ACHN (cell line): ENCODE measurements at regions not wholly inside any gene's neighbourhood (a gene's known extent, or its start where the extent isn't known, plus 50 kb on each side); places are given as distances from the start of the nearest gene placed in this dataset.

ENCODE experiments used
- DNase-seq: peaks from one replicate; pipeline ENCODE4 v3.0.0-alpha.2; 2015
- in situ Hi-C: cut with HindIII; loops from 2 replicates; pipeline ENCODE4 v1.10.0; 2017; ENCODE audit warnings: low sequenced_read_pairs, low pct_ligation_motif_present, low pct_unique_long_range_greater_than_20kb

DNA sequence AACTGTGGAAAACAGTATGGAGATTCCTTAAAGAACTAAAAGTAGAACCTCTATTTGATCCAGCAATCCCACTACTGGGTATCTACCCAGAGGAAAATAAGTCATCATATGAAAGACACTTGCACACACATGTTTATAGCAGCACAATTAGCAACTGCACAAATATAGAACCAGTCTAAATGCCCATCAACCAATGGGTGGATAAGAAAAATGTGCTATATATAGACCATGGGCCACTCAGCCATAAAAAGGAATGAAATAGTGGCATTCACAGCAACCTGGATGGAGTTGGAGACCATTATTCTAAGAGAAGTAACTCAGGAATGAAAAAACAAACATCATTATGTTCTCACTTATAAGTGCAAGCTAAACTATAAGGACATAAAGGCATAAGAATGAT lies 105.0 kb upstream of the PGBD5 start:
- in situ Hi-C loops = no loop called here
- DNase-seq = no peak

DNA sequence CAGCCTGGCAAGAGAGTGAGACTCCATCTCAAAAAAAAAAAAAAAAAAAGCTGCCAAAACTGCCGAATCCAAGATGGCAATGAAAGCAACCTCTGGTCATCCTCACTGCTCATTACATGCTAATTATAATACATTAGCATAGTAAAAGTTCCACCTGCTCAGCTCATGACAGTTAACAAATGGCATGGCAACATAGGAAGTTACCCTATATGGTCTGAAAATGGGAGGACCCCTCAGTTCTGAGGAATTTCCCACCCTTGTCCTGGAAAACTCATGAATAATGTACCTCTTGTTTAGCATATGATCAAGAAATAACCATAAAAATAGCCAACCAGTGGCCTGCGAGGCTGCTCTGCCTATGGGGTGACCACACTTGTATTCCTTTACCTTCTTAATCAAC lies 93.1 kb upstream of the PGBD5 start:
- in situ Hi-C loops = no loop called here
- DNase-seq = no peak

DNA sequence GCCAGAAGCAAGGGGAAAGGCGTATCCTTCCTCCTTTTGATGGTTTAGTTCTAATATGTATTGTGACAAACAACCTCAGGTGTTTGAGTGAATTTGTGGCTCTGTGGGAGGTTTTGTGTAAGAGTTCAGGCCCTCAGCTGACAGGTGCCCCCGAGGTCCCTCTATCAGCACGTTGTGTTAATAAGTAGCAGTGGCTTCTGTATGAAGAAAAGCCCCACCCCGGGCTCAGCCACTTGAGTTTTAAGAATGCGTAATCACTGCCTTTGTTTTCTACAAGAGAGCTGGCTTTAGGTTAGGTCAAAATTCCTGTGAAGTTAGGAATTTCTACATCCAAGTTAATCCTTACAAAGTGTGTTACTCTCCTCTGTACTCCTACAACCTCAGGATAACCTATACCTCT lies 92.4 kb upstream of the PGBD5 start:
- in situ Hi-C loops = no loop called here
- no peak for DNase-seq

DNA sequence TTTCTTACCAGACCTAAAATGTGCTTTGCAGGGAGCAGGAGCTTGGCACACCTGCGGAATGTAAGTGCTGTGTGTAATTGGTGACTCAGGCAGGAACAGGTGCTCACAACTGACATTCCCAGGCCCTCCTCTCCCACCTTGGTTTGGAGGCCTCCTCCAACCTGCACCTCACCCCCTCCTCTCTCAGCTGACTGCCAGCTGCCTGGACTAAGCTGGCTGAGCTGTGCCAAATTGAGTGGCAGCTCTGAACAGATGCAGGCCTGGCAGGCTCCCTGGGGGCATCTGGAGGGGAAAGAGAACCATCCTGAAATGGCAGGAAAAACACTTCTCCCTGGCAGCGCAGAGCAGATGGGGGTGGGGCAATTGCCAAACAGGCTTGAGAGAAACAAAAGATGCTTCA lies 91.7 kb upstream of the PGBD5 start:
- in situ Hi-C loops = no loop called here
- DNase-seq = no peak

DNA sequence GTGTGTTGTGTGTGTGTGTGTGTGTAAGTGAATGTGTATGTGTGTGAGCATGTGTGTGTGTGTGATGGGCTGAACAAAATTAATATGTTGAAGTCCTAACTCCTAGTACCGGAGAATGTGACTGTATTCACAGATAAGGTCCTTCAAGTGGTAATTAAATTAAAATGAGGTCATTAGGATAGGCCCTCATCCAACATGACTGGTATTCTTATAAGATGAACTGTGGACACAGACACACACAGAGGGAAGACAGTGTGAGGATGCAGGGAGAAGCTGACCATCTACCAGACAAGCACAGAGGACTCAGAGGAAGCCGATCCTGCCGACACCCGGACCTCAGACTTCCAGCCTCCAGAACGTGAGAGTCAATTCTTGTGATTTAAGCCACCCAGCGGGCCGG lies 91.2 kb upstream of the PGBD5 start:
- in situ Hi-C loops = no loop called here
- no peak for DNase-seq

DNA sequence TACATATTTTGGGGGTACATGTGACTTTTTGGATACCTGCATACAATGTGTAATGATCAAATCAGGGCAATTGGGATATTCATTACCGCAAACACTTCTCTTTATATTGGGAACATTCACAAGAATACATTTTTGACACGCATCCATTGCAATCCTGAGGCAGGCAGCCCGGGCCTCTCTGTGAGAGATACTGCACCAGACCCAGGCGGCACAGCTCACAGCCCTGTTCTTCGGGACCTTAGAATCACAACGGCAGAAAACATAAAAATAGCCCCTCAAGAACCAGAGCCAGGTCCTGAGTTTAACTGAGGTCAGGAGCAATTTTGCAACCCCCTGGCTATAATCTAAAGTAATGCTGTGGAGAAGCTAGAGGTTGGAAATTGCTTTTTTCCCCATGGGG lies 90.8 kb upstream of the PGBD5 start:
- no peak for DNase-seq

DNA sequence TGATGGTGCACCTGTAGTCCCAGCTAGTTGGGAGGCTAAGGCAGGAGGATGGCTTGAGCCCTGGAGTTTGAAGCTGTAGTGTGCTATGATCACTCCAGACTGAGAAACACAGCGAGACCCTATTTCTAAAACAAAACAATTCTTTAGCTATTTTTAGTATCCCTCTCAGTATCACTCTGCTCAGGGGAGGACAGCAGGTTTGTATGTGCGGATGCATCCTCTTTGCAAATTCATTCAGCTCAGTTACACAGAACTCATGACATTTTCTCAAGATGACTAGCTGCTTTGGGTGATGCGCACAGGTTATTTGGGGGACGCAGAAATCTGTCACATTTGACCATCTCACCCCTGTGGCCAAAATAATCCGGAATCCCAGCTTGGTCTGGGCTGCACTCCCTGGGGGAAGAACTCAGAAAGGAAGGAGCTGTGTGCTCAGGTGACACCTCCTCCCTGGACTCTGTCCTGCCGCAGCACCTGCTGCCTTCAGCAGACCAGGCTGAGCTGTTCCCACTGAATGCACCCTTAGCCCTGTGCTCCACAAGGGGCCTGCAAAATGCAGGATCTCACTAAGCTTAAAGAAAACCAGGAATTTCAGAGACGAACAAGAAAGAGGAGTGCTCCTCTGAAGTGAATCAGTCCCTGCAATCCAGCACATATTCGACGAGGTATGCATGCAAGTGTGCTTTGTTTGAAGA lies 89.5 kb upstream of the PGBD5 start:
- no peak for DNase-seq
- in situ Hi-C loops = no loop called here

More for the DNA sequence above, 90.8 kb upstream of the PGBD5 start:
- in situ Hi-C loops = no loop called here

DNA sequence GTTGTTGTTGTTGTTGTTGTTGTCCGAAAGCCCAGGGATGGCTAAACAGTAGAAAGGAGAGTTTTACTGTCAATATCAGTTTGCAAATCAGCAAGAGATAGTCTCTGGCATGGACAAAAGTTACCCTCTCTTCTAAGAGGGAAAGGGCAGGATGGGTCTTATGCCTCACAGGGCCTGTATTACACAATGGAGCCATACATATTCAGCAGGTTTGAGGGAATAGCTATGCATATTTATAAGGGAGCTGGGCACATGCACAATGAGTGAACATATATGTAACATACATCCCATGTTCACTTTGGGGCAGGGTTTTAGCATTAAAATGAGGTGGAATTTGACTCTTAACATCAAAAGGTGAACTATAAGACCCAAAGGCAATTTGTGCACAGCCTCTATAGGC lies 84.4 kb upstream of the PGBD5 start:
- in situ Hi-C loops = no loop called here
- DNase-seq = no peak

DNA sequence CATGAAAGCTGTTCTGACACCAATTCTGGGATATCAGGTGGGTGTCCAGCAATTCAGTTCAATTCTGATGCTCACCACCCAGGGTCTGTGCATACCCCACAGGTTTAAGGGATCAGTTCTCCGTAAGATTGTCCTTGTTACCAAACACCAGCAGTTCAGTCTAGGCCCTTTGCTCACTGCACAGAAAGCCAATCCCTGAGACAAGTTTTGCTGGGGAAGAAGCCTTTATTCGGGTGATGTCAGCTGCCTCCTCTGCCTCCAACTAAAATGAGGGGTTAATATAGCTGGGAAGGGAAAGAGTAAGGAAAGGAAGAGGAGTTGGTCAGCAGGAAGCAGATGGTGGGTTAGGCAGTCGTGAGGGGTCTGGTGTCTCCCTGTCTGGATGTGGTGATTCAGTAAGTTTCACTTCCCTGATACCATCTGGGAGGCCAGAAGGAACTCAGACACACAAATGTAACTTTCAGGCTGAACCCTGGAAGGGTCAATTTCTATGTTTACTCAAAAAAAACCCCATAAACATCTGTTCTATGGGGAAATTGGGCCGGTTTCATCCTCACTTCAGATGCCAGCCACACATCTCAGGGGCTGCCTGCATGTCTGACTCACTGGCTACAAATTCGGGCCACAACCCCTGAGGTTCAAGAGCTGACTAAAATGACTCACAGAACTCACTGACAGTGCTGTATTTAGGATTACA lies 83.3 kb upstream of the PGBD5 start:
- peak; percentile 47 for DNase-seq

DNA sequence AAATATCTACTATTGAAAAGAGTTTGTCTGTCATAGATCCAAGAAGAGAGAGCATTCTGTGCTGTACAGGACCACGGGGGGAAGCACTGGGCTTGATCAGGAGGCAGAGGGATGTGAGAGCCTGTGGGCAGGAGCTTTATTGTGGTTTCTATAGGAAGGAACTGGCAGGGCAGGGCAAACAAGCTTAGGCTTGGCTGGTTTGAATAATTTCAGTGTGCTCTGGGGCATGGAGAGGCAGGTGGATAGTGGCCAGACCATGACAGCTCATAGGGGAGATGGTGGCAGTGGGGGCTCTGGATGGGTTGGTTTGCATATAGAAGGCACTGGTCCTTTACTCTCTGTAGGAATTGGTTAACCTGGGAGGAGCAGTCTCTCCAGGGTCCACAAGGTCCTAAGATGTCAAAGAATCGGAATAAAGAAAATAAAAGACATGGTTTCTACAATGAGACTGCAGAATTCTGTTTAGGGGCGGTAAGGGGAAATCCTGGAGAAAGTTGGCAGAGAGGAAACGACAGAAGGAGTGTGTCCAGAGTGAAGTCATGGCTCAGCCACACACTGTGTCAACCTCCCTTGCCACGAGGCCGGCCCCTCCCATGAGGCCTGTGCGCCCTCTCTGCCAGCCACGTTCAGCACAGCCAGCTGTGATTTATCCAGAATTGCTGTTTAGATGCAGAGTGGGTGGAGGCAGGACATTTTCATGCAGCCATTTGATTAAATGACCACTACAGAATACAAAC lies 81.7 kb upstream of the PGBD5 start:
- DNase-seq = no peak
- in situ Hi-C loops = no loop called here

More for the DNA sequence above, 83.3 kb upstream of the PGBD5 start:
- in situ Hi-C loops = no loop called here

DNA sequence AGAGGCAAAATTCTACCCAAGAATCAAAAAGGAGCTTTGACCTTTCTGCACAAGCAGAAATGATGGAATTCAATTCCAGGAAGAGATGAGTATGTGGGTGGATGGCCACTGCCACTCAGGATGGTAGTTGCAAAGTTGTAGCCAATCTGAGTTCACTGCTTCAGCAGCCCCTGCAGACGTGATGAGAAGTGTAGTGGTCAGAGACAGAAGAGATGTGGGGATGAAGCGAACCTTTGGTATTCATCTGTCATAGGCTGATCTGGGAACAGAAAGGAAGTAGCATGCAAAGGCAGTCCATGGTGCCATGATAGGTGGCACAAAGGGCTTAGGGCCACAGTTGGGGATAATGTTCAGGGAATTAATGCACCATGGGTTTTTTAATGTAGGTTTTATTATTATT lies 81.1 kb upstream of the PGBD5 start:
- in situ Hi-C loops = no loop called here
- no peak for DNase-seq

DNA sequence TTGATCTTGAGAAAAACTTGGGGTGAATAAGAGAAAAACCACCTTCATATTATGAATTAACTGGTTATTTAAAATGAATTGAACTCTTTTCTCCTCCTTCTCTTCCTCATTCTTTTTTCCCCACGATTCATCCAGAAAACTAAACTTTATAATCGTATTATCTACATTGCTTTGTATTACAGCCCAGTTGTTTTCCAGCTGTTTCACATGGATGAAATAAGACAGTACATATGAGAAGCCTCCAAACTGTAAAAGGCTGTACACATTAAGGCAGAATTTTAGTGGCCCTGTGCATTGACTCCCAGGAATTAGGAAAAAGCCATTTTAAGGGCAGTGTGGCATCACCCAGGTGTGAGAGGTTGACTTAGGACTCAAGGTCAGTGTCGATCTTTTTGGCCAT lies 80.3 kb upstream of the PGBD5 start:
- in situ Hi-C loops = no loop called here
- DNase-seq = no peak

DNA sequence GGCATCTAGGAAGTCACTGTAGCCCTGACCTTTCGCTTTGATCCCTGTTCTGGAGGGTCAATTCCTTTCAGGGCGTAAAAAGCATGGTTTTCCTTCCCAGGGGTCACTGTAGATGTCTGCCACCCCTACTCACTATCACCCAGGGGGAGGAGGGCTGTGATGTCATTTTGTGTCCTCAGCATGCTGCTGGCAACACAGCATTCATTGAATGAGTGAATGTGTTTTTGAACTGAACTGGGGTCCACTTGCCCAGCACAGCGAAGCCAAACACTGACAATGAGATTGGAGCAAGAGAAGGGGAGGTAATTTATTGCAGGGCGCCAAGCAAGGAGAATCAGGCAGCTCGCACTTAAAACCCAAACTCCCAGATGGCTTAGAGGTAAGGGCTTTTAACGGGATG lies 78.2 kb upstream of the PGBD5 start:
- DNase-seq = no peak
- in situ Hi-C loops = no loop called here

DNA sequence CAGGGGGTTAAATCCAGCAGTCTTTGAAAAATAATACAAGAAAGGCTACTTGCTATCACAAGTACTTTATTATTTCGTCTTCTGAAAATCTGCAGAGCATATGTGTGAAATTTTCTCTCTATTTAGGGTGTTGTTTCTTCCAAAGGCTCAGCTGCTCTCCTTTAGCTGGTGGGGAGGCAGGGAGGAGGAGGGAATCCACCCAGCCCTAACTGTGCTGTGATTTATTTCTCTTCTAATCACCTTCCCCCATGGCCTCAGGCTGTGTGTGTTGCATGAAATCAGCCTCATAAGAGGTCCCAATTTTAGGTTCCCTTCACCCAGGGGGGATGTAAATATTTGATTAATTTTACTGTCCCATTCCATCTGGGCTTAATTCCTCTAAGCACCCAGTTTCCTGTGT lies 77.6 kb upstream of the PGBD5 start:
- in situ Hi-C loops = no loop called here
- no peak for DNase-seq

DNA sequence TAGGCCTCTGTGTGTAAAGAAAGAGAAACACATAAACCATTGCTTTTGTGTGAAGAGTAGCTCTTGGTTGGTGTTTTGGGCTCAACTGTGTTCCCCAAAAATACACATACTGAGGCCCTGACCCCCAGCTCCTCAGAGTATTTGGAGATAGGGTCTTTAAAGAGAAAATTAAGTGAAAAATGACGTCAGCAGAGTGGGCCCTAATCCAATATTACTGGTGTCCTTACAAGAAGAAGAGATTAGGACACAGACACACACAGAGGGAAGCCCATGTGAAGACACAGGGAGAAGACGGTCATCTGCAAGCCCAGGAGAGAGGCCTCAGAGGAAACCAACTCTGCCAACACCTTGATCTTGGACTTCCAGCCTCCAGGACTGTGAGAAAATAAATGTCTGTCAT lies 76.9 kb upstream of the PGBD5 start:
- no peak for DNase-seq
- in situ Hi-C loops = no loop called here

DNA sequence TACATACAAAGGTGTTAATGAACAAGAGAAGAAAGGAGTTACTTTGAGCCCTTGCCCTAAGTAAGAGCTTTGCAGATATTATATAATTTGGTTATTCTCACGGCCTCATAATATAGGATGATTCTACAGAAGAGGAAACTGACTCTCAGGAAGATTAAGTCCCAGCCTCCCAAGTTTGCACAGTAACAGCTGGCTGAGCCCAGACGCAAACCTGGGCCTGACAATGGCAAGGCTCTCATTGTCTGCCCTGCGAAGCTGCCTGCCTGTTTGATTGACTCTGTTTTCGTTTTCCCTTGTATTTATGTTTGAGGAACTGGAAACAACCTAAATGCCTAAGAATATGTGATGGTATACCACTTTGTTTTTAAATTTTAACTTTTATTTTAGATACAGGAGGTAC lies 76.2 kb upstream of the PGBD5 start:
- in situ Hi-C loops = no loop called here
- DNase-seq = no peak

DNA sequence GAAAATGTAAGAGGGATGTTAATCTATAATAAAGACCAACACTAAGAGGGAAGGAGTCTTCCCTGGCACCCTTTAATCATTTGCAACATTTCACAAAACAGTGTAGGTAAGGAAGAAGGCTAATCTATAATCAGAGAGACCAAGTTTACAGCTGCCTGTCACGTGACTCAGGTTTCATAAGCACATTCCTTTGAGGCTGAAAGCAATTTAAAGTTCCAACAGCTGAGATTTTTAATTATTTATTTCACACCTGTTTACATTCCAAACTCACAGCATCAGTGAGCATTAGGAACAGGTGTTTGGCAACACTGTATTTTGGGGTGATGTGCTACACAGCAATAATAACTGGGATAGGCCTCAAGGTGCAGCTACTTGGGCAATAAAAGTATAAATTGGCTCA lies 75.7 kb upstream of the PGBD5 start:
- no peak for DNase-seq
- in situ Hi-C loops = no loop called here

DNA sequence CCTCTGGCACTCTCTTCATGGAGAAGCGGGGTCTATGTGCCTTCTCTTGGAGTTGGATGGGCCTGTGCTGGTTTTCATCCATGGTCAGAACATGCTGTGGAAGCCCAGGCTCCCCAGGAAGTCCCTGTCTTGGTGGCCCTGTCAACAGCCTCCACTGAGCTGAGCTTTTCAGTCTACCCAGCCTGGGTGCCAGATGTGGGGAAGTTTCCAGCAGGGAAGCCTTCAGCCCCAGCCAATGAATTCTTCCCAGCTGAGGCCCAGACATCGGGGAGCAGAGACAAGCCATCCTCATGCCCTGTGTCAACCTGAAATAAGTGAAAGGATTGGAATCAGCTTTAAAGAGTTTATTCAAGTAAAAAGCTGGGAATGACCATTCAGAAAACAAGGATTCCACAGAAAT lies 75.1 kb upstream of the PGBD5 start:
- no peak for DNase-seq
- in situ Hi-C loops = no loop called here

DNA sequence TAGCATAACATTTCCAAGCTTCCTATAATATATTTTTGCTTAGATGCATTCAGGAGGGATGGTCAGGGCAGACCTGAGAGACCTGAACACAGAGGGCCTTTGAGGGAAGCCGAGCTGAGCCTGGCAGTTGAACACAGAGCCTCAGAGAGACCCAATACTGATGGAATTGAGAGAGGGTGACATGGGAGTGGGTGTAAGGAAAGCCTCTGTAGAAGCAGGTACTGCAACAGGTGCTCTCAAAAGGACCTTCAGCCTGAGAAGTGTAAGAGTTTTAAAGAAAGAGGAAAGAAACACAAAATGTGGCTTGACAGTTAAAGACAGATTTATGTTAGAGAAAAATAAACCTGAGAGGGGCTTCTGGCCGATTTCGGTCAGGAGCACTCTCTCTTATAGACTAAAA lies 73.9 kb upstream of the PGBD5 start:
- in situ Hi-C loops = no loop called here
- DNase-seq = no peak

DNA sequence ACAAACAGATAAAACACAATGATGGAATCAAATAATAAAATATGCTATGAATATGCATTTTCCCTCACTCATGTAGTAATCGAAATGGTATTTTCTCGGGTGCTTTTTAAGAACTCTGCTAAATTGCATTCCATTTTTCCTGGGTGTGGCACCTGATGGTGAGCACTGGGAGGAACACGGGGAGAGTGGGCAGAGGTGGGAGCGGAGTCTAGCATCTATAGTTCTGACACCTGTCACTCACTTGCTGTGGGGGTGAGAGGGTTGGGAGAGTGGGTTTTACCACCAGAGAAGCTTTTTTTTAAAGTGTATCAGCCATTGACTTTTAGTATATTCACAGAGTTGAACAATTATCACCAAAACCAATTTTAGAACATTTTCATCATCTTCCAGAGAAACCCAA lies 73.4 kb upstream of the PGBD5 start:
- in situ Hi-C loops = no loop called here
- no peak for DNase-seq
